HG02678 (cell line): ENCODE measurements at regions not wholly inside any gene's neighbourhood (a gene's known extent, or its start where the extent isn't known, plus 50 kb on each side); places are given as distances from the start of the nearest gene placed in this dataset.

Experiments used
- ATAC-seq: cut with Tn5 transposase; IDR thresholded peaks from one replicate; pipeline ENCODE4 v1.9.1; 2021; ENCODE audit warnings: mild to moderate bottlenecking, moderate library complexity; ENCODE audit not compliant: unreplicated experiment

DNA sequence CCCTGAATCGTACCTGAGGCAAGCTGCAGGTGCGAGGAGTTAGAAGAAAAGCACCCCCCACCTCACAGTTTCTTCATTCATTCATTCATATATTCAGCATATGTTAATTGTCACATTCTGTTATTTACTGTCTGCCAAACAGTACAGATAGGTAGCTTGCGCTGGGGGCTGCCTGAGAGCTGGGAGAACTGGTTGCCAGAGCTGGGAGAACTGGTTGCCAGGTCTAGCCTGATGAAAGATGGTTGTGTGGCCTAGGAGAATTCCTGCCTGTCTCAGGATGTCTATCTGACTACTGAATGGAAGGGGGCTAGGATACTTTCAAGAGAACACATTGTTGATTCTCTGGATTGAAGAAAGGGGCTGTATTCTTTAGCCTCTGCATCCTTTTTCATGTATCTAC, 225.9 kb upstream of the POU3F1 start:
- ATAC-seq: no peak

DNA sequence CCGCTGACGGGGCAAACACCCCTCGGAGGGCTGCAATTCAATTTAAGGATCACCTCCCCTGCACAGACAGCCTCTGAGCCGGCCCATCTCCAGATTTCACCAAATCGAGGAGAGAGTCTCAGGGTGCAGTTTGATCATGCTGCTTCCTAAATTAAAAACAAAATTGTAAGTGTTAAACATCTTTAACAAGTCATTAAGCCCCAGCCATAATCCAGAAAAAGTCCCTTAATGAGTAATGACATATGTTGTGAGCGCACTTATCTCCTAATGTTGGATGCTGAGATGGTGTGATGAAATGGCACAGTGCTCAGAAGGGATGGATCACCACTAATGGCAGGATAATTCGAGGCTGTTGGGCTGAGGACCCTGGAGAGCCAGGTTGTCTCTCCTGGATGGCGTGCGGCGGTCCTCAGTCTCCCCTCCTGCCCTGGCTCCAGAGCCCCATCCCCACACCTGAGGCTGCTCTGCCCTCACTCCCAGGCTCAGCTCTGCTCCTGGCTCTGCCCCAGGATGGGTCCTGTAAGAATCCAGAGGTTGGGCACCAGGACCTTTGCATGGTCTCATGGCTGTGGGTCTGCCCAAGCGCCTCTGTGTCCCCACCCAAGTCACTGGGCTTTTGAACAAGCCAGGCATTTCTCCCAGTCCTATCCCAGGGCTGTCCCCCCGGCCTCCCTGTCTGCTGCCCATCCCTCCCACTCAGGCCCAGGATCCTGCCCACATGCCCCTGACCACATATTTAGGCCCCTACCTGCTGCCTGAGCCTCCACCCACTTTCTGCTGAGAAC, 224.4 kb upstream of the POU3F1 start:
- ATAC-seq: no peak

DNA sequence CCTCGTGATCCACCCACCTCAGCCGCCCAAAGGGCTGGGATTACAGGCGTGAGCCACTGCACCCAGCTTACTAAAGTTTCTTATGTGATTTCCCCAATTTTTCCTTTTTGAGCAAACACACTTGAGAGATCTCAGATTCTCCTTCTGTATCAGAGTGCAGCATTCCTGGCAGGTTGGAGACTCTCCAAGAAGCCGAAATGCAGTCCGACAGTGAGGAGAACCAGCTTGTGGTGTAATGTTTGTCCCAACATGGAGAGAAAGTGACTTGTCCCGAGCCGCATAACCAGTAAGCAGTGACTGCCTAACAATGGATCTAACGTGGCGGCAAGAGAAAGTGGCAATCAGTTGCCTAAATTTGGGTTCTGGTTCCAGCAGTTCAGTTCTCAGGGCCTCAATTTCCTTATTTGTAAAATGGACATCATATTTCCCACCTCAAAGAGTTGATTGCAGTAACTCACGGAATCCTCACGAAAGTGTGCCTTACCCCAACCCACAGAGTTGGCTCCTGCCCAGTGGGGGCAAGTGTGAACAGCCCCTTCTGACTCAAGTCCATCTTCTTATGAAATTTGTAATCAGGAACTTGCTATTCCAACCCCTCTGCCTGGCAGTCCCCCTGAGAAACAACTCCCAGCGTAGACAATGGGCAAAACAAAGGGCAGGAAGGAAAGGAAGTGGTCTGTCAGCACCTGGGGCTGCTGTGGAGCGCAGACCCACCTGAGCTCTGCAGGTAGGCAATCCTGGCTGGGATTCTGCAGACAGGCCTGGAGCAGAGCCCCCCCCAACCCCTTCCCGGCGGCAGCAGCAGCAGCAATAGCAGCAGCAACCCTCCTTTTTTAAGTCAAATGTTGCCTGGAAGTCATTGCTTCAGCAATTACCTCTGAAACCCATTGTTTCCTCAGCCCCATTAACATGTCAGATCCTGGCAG, 223.6 kb upstream of the POU3F1 start:
- no peak for ATAC-seq

DNA sequence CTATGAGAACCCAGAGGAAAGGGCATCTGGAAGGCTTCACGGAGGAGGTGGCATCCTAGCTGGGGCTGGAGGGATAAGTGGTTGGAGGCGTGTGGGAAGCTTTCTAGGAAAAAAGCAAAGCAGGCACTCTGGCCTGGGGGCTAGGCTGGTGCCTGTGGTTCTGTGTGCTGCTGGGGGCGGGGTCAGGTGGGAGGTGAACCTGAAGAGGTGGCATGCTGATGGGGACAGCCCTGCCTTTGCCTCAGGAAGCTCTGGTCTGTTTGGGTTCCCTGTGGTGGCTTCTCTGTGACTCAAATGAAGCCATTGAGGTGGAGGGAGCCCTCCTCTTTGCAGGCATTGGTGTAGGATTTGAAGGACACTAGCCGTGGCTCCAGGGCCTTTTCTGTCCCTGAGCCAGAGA, 221.6 kb upstream of the POU3F1 start:
- ATAC-seq: no peak

DNA sequence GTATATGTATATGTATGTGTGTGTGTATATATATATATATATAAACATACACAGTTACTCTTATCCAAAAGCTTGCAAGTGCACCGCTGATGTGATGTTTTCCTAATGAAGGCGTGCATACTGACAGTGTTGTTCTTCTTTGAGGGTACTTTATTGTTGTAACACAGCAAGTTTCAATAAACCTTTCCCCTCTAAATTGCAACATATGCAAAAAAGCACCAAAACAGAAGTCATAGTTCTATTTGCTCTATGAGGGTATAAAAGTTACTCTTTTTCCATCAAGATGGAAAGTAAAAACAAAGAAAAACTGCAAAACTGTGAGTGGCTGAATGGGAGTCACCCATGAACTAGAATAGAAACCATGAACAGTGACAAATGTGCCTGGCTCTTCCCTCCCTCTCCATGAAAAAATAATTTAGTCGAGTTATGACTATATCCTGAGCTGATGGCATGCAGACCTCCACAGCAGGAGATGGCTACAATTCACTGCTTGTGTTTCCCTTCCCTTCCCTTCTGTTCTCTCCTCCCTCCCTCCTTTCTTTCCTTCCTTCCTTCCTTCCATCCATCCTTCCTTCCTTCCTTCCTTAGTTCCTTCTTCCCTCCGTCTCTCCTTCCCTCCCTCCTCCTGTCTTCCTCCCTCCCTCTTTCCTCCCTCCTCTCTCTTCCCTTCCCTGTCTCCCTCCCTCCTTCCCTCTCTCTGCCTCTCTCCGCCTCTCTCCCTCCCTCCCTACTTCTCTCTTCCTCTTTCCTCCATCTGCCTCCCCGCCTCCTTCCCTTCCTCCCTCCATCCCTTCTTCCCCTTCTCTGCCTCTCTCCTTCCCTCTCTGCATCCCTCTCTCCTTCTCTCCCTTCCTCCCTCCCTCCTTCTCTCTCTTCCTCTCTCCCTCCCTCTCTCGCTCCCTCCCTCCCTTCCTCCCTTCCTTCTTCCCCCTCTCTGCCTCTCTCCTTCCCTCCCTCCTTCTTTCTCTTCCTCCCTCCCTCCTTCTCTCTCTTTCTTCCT, 220.7 kb upstream of the POU3F1 start:
- ATAC-seq: no peak

DNA sequence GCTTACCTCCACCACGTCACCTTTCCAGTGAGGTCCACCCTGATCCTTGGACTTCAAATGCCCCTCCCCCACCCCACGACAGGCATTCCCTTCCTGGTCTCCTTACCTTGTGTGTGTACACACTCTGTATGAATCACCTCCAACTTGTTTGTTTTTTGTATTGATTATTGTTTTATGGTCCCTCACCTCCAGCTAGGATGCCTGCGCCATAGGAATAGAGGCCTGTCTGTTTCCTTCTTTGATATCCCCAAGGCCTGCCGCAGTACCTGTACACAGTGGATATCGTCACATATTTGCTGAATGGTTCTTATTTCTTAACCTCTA, 219.6 kb upstream of the POU3F1 start:
- no peak for ATAC-seq

DNA sequence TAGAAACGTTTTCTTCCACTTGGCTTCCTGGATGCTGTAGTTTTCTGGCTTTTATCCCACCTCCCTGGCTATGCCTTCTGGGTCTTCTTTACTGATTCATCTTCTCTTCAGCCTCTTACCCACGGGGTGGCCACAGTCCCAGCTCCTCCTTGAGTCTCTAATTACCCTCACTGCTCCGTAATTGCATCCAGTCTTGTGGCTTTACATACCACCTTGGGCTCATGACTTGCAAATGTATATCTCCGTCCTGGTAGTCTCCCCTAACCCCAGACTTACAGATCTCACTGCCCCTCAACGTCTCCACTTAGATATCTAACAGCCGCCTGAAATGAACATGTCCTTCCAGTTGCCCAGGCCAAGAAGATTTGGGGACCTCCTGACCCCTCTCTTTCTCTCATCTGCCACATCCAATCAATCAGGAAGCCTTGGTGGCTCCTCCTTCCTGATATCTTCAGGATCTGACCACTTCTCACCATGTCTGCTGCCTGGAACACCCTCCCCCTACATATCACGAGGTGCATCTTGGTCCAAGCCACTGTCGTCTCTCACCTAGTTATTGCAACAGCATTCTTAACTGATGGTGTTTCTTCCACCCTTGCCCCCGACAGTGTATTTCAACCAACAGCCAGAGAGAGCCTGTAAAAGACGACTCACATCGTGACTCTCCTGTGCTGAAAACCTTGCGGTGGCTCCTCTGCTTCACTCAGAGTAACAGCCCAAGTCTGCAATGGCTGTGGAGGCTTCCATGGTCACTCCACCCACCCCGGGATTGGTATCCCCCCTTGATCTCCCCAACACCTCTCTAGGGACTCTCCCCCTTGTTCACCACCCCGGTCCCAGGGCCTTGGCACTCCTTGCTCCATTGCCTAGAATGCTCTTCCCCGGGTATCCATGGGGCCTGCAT, 219.0 kb upstream of the POU3F1 start:
- ATAC-seq: no peak

DNA sequence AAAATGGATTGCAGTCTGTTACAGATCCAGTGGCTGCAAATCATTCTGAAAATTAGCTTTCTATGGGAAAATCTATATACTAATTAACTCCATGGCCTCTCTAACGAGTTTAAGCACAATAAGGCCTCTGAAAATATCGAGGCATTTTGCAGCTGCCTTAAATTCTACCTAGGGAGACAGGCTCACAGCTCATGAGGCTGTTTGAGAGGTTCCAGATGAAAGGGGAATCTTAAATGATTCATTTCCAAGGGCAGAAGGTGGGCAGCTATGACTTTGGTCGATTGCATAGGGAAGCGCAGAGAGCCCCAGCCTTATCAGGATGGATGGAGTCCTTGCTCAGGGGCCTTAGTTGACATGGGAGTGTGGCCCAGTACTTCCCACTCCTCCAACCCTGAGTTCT, 216.8 kb upstream of the POU3F1 start:
- ATAC-seq: no peak

DNA sequence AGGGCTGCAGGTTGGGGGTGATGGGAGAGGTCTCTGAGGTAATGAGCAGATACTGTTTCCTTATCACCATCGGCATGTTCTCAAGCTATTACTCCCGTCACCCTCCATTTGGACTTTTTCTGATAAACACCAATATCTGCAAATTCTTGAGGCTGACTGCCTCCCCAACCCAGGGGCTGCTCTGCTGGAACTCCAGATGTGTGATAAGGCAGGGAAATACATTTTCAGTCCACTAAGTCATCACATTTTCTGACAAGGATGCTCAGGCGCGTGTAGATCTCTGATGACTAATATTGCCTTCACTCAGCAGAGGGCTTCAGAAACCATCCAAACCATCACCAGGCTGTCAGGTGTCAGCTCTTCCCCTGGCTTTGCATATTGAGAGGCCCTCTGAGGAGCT, 215.0 kb upstream of the POU3F1 start:
- no peak for ATAC-seq

DNA sequence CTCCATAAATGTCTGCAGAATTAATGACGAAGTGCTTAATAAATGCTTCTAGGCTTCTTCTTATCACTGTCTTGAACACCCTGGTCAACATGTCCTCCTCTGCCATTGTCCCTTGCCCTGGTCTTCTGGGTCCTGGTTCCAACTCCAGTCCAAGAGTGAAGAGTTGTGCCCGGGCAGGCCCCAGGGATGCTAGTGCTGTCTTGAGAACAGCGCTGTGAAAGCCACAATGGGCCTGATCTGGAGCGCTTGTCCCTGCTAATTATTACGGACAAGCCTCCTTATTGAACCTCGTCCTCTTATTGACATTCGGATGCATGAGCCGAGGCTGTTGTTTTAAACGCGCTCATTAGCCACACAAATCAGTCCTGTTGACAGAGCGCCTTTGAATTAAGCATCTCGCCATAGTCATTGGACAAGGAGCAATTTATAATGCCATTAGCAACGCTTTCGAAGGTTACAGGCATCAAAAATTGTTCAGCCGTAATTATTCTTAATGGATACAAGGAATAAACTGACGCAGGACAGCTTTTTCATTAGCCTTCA, 211.6 kb upstream of the POU3F1 start:
- no peak for ATAC-seq

DNA sequence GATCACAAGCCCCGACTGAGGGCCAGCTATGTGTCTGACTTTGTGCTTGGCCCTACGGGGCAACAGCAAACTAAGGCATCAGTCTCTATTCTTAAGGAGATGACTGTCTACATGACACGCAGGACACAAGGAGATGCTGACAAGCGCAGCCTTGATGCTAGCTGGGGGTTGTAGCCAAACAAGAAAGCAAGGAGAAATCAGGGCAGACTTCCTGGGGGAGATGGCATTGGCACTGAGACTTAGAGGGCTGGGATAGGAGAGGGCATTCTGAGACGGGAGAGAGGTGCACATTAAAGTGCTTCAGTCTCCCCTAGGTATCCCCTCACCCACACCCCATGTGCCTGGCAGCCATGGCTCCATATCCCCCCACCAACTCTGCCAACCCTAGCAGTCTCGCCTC, 210.8 kb upstream of the POU3F1 start:
- no peak for ATAC-seq

DNA sequence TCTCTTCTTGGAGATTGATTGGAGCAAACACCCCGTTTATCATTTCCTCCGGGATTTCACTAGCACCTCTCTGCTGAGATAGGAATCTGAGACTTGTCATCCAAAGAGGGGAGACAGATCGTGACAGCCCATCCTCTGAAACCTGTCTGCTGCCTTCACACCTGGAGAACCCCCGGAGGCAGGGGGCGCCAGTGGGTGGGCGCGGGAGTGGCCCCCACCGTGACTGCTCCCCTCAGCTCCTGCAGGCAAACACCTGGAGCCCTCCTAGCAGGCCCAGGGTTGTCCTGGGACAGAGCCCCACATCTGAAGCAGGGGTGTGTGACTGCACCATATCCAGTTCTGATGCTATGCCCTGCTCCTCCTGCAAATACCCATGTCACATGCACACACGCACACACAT, 209.5 kb upstream of the POU3F1 start:
- no peak for ATAC-seq

DNA sequence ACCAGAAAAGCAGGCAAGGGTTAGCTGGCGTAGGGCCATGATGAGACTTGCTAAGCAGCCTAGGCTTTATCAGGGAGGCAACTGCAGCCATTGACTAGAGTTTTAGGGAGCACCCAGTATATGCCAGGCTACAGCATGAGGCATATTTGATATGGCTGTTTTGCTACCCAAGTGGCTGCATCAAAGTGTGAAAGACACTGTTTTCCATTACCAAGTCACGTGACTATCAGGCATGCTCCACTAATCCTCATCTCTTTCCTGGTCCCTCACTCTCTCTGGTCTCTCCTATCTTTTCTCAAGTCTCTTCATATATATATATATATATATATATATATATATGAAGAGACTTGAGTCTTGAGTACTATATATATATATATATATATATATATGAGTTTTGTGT, 206.7 kb upstream of the POU3F1 start:
- no peak for ATAC-seq

DNA sequence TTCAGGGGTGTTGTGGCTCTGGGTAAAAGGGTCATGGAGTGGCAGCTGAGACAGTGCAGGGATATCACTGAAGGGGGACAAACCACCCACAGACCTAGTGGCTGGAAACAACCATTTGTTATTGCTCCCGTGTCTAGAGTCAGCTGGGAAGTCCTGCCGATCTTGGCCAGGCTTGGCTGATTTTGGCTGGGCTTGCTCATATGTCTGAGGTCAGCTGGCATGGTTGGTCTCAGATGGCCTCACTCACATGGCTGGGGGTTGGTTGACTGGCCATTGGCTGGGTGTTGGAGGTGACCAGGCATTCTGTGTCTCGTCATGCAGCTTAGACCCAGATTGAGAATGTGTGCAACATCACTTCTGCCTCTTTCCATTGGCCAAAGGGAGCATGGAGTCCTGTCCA, 203.8 kb upstream of the POU3F1 start:
- ATAC-seq: no peak

DNA sequence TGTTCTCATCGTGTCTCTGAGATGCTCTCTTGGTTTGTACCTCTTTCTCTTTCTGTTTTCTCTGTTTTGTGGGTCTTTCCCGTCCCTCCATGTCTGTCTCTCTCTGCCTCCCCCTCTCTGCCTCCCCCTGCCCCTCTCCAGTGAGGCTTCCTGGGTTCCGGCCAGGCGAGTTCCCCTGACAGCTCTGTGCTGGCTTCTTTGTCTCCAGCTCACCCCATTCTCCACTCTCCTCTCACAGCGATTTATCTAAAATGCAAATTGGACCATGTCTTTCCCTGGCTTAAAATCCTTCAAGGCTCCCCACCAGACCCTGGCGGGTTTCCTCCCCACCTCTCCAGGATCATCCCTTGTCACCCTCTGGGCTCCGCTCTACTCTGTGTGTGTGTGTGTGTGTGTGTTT, 202.4 kb upstream of the POU3F1 start:
- ATAC-seq: no peak

DNA sequence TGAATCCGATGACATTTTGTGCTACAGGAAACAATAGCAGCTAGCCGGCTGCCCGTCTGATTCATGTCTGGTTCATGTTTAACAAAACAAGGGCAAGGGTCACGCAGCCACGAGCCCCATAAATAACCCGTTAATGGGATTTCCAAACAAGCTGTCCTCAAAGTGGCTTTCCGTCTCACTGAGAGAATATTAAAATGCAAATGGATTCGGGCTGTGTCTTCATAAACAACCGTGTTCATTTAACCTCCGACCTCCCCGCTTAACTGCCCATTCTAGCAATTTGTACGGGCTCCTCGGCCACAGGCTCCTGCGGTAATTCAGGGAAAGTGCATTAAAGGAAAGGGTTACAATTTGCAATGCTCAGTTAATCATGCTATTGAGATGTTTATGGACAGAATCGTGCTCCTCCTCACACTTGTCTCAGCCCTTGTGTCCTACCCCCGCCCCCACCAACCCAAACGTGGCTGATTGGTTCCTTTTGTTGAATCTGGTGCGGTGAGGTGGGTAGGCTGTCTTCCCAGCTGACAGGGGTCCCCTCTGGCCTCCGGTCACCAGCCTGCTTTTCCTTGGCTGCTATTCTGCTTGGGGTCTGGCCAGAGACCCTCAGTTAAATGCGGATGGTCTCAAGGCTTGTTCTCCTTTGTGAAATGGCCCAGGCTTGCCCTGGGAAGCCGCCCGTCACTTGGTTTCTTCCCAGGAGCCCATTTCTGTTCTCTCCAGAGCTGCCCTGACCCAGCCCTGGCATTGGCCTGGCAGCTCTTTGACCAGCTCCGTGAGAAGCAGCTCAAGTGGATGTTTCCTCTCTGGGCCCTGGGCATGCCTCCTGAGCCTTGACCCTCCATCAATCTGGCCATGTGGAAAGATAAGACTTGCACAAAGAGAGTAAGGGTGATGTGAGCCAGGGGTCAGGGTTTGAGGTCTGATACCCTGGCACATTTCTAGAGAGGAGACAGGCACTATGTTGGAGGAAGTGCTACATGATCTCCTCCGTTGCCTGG, 200.7 kb upstream of the POU3F1 start:
- ATAC-seq: no peak

DNA sequence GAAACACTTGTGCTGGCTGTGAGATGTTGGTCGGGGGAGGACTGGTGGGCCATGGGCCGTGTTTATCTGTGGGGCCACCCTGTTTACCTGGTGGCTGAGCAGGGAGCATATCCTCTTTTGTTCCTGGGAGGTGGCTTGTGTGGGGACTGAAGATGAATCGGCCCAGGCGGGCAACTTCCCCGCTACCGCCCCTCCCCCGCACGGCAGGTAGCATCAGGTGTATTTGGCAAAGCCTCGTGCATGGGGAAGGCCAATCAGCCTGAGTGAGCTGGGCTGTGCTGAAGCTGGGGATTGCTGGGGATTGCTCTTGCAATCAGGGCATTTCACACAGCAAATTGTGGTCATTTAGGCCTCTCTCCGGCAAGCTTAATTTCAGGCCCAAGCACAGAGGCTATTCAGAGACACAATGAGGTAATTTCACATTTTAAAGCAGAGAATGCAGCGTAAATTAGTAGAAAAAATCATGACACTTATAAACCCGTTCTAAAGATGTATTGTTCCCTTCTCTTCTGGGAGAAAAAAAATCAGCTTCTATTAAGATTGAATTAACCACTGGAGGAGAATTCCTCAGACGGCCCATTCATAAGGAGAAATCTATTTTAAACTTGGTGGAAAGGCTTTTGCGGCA, 197.7 kb upstream of the POU3F1 start:
- no peak for ATAC-seq

DNA sequence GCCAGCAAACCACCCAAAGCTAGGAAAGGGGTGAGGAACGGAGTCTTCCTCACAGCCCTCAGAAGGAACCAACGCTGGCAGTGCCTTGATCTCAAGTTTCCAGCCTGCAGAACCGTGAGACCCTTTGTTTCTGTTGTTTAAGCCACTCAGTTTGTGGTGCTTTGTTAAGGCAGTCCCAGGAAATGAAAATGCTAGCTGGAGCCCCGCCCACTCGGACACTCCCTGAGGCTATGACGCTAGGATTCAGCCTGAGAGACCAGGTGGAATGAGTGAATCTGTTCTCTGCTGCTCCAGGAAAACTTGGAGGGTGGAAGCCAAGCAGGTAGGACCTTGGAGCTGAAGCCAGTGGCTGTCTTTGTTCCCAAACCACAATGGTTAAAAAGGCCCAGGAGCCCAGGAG, 196.5 kb upstream of the POU3F1 start:
- no peak for ATAC-seq
